Hepatocyte (in vitro differentiated cells): ENCODE measurements at regions not wholly inside any gene's neighbourhood (a gene's known extent, or its start where the extent isn't known, plus 50 kb on each side); places are given as distances from the start of the nearest gene placed in this dataset.

Experiments
- DNase-seq: peaks from one replicate; pipeline ENCODE4 v3.0.0-alpha.2; 2016; ENCODE audit warnings: low spot score
- H2AFZ ChIP-seq: fragments of 200-600 bp; sonication (generic); 2 replicates; pipeline ENCODE4 v1.6.0; 2016; ENCODE audit warnings: antibody characterized with exemption, mild to moderate bottlenecking
- H3K27ac ChIP-seq: fragments of 200-600 bp; sonication (generic); 2 replicates; pipeline ENCODE4 v1.5.1; 2016; ENCODE audit warnings: mild to moderate bottlenecking
- H3K27me3 ChIP-seq: fragments of 200-600 bp; sonication (generic); 2 replicates; pipeline ENCODE4 v1.6.1; 2016
- H3K36me3 ChIP-seq: fragments of 200-600 bp; sonication (generic); replicated peaks from 2 replicates; pipeline ENCODE4 v1.5.1; 2016; ENCODE audit warnings: low read depth; ENCODE audit not compliant: insufficient read depth
- H3K4me1 ChIP-seq: fragments of 200-600 bp; sonication (generic); 2 replicates; pipeline ENCODE4 v1.5.1; 2016; ENCODE audit warnings: mild to moderate bottlenecking, moderate library complexity; ENCODE audit not compliant: insufficient read depth
- H3K4me2 ChIP-seq: fragments of 200-600 bp; sonication (generic); 2 replicates; pipeline ENCODE4 v1.6.0; 2016
- H3K4me3 ChIP-seq: fragments of 200-600 bp; sonication (generic); 2 replicates; pipeline ENCODE4 v1.5.1; 2016; ENCODE audit warnings: mild to moderate bottlenecking
- H3K79me2 ChIP-seq: fragments of 200-600 bp; sonication (generic); 2 replicates; pipeline ENCODE4 v1.6.0; 2017; ENCODE audit warnings: mild to moderate bottlenecking
- H3K9me2 ChIP-seq: fragments of 200-600 bp; sonication (generic); replicated peaks from 2 replicates; pipeline ENCODE4 v1.6.0; 2017; ENCODE audit warnings: mild to moderate bottlenecking; ENCODE audit not compliant: insufficient read depth
- H3K9me3 ChIP-seq: fragments of 200-600 bp; sonication (generic); 2 replicates; pipeline ENCODE4 v1.5.1; 2016; ENCODE audit warnings: low read depth, mild to moderate bottlenecking
- H4K20me1 ChIP-seq: fragments of 200-600 bp; sonication (generic); 2 replicates; pipeline ENCODE4 v1.6.0; 2016; ENCODE audit warnings: mild to moderate bottlenecking; ENCODE audit not compliant: insufficient read depth, poor library complexity, severe bottlenecking
- CTCF ChIP-seq: fragments of 200-600 bp; sonication (generic); IDR thresholded peaks from 2 replicates; pipeline ENCODE4 v1.5.1; 2016; ENCODE audit warnings: antibody characterized with exemption, mild to moderate bottlenecking; ENCODE audit not compliant: poor library complexity
- EZH2 ChIP-seq: fragments of 200-600 bp; sonication (generic); IDR thresholded peaks from 2 replicates; pipeline ENCODE4 v1.6.1; 2016; ENCODE audit warnings: antibody characterized with exemption, mild to moderate bottlenecking, borderline replicate concordance
- EZH2phosphoT487 ChIP-seq: fragments of 200-600 bp; sonication (generic); IDR thresholded peaks from one replicate; pipeline ENCODE4 v1.6.1; 2018; ENCODE audit warnings: antibody characterized with exemption, mild to moderate bottlenecking, low read depth, moderate library complexity; ENCODE audit not compliant: unreplicated experiment, severe bottlenecking
- WGBS: methylation state at CpG from one replicate; pipeline ENCODE4 v1.1.6; 2016; ENCODE audit warnings: low lambda C conversion rate; ENCODE audit errors: missing lambda C conversion rate; 5-methylcytosine and 5-hydroxymethylcytosine counted together

- H3K36me3 ChIP-seq: no peaks in the 10 kb centered on the region
- H3K79me2 ChIP-seq: no peaks in the 10 kb centered on the region
- H3K9me2 ChIP-seq: no peaks in the 10 kb centered on the region
- H3K4me2 ChIP-seq: no peak overlapping the region
- TF ChIP-seq EZH2phosphoT487 (no peak), EZH2 (no peak), CTCF (no peak)
- H3K4me3 ChIP-seq: no peak overlapping the region
- no peaks in the 10 kb centered on the region for H3K4me1 ChIP-seq
- no peaks in the 10 kb centered on the region for H4K20me1 ChIP-seq
- H3K9me3 ChIP-seq: no peaks in the 10 kb centered on the region
- H3K27me3 ChIP-seq: no peaks in the 10 kb centered on the region
- no peak overlapping the region for H2AFZ ChIP-seq
- DNase-seq: no peak
- H3K27ac ChIP-seq: no peak overlapping the region
Observed at GRCh38 chrX:148193759-148194158, 212.6 kb downstream of the FMR1NB start.

GRCh38 chrX:148203531-148203930, 222.4 kb downstream of the FMR1NB start:
- 81% methylated on average over 3 of the region's 3 CpGs for WGBS
- no peaks in the 10 kb centered on the region for H3K79me2 ChIP-seq
- no peak overlapping the region for H2AFZ ChIP-seq
- TF ChIP-seq EZH2phosphoT487 (no peak), CTCF (no peak), EZH2 (no peak)
- no peak for DNase-seq
- no peak overlapping the region for H3K27ac ChIP-seq
- no peaks in the 10 kb centered on the region for H3K4me1 ChIP-seq
- H3K27me3 ChIP-seq: no peaks in the 10 kb centered on the region
- no peaks in the 10 kb centered on the region for H3K9me3 ChIP-seq
- H3K9me2 ChIP-seq: no peaks in the 10 kb centered on the region
- H3K4me3 ChIP-seq: no peak overlapping the region
- H4K20me1 ChIP-seq: no peaks in the 10 kb centered on the region
- H3K4me2 ChIP-seq: no peak overlapping the region
- no peaks in the 10 kb centered on the region for H3K36me3 ChIP-seq

GRCh38 chrX:148204195-148204594, 223.1 kb downstream of the FMR1NB start:
- H3K9me3 ChIP-seq: no peaks in the 10 kb centered on the region
- no peak for TF ChIP-seq EZH2
- no peak for TF ChIP-seq EZH2phosphoT487
- no peak for TF ChIP-seq CTCF
- 79% methylated on average over 1 of the region's 1 CpG for WGBS

GRCh38 chrX:148214786-148215185, 233.6 kb downstream of the FMR1NB start:
- WGBS: 80% methylated on average over 1 of the region's 1 CpG

More at GRCh38 chrX:148204195-148204594, 223.1 kb downstream of the FMR1NB start:
- Histone ChIP-seq H3K4me1 (no peaks in the 10 kb centered on the region), H3K9me2 (no peaks in the 10 kb centered on the region), H3K79me2 (no peaks in the 10 kb centered on the region), H2AFZ (no peak overlapping the region), H3K36me3 (no peaks in the 10 kb centered on the region), H3K4me3 (no peak overlapping the region), H3K4me2 (no peak overlapping the region), H3K27ac (no peak overlapping the region), H4K20me1 (no peaks in the 10 kb centered on the region), H3K27me3 (no peaks in the 10 kb centered on the region)
- DNase-seq: no peak

More at GRCh38 chrX:148214786-148215185, 233.6 kb downstream of the FMR1NB start:
- TF ChIP-seq EZH2phosphoT487: no peak
- TF ChIP-seq CTCF: no peak
- H3K36me3 ChIP-seq: no peaks in the 10 kb centered on the region
- no peaks in the 10 kb centered on the region for H3K4me1 ChIP-seq
- H2AFZ ChIP-seq: no peak overlapping the region
- no peaks in the 10 kb centered on the region for H4K20me1 ChIP-seq
- no peak overlapping the region for H3K4me3 ChIP-seq
- H3K27me3 ChIP-seq: no peaks in the 10 kb centered on the region
- no peaks in the 10 kb centered on the region for H3K9me3 ChIP-seq
- H3K79me2 ChIP-seq: no peaks in the 10 kb centered on the region
- no peaks in the 10 kb centered on the region for H3K9me2 ChIP-seq
- no peak overlapping the region for H3K4me2 ChIP-seq
- no peak overlapping the region for H3K27ac ChIP-seq
- DNase-seq: no peak
